Common myeloid progenitor, CD34-positive (primary cell): ENCODE measurements at regions not wholly inside any gene's neighbourhood (a gene's known extent, or its start where the extent isn't known, plus 50 kb on each side); places are given as distances from the start of the nearest gene placed in this dataset.

ENCODE experiments used
- CTCF ChIA-PET: fragments of 350-600 bp; sonication (Branson Sonifier 250); formaldehyde crosslinking; loops from one replicate; lab custom pipeline; 2021; ENCODE audit warnings: antibody characterized with exemption; lab: Charles Lee
- POLR2A ChIA-PET: fragments of 350-600 bp; sonication (Branson Sonifier 250); formaldehyde crosslinking; loops from one replicate; lab custom pipeline; 2021; ENCODE audit warnings: antibody characterized with exemption; lab: Charles Lee
- DNase-seq, 3 donors: peaks; one replicate each; pipeline versions ENCODE4 v3.0.0 to v3.0.0-alpha.2; 2013
- H3K27ac ChIP-seq, 2 experiments: 1 replicate in 1 of 2; 2 replicates in 1 of 2; pipeline ENCODE4 v1.7.0; 2013; ENCODE audit warnings: inconsistent platforms in 2 of 2, low read length in 2 of 2, mild to moderate bottlenecking in 2 of 2, low read depth in 1 of 2, moderate library complexity in 1 of 2; ENCODE audit not compliant: severe bottlenecking in 2 of 2, insufficient read depth in 1 of 2, poor library complexity in 1 of 2
- H3K27me3 ChIP-seq, 5 experiments: replicated peaks in 2 of 5; 1 replicate in 3 of 5; 2 replicates in 2 of 5; pipeline versions ENCODE4 v1.6.1 to v1.7.0; 2013; ENCODE audit warnings: low read length in 4 of 5, mild to moderate bottlenecking in 2 of 5, moderate library complexity in 2 of 5, inconsistent platforms in 1 of 5; ENCODE audit not compliant: insufficient read depth in 5 of 5, control insufficient read depth in 4 of 5
- H3K36me3 ChIP-seq, 4 experiments: 1 replicate in 2 of 4; 2 replicates in 2 of 4; pipeline versions ENCODE4 v1.6.1 to v1.7.0; 2013; ENCODE audit warnings: low read length in 3 of 4, control low read depth in 1 of 4, mild to moderate bottlenecking in 1 of 4; ENCODE audit not compliant: control insufficient read depth in 4 of 4, insufficient read depth in 4 of 4
- H3K4me1 ChIP-seq, 4 experiments: 1 replicate in 3 of 4; 2 replicates in 1 of 4; pipeline versions ENCODE4 v1.6.1 to v1.7.1; 2013; ENCODE audit warnings: low read length in 3 of 4, mild to moderate bottlenecking in 3 of 4, control low read depth in 1 of 4, inconsistent platforms in 1 of 4, moderate library complexity in 1 of 4; ENCODE audit not compliant: control insufficient read depth in 4 of 4, insufficient read depth in 4 of 4; ENCODE audit errors: control extremely low read depth in 1 of 4
- H3K4me3 ChIP-seq, 7 experiments: 1 replicate in 4 of 7; 2 replicates in 3 of 7; pipeline versions ENCODE4 v1.5.1 to v1.7.0; 2013; ENCODE audit warnings: mild to moderate bottlenecking in 7 of 7, low read length in 6 of 7, moderate library complexity in 6 of 7, inconsistent platforms in 2 of 7, low read depth in 2 of 7, control low read depth in 1 of 7; ENCODE audit not compliant: insufficient read depth in 4 of 7, control insufficient read depth in 1 of 7; ENCODE audit errors: extremely low read depth in 1 of 7
- H3K9me3 ChIP-seq, 5 experiments: 1 replicate in 4 of 5; 2 replicates in 1 of 5; pipeline versions ENCODE4 v1.6.1 to v1.7.1; 2013; ENCODE audit warnings: low read length in 4 of 5, mild to moderate bottlenecking in 2 of 5, inconsistent platforms in 1 of 5, low read depth in 1 of 5, moderate library complexity in 1 of 5; ENCODE audit not compliant: control insufficient read depth in 4 of 5, insufficient read depth in 2 of 5; ENCODE audit errors: control extremely low read depth in 1 of 5
- WGBS: methylation state at CpG from one replicate; pipeline ENCODE4 v1.1.5; 2013; ENCODE audit not compliant: insufficient coverage; 5-methylcytosine and 5-hydroxymethylcytosine counted together

GRCh38 chr3:40864915-40865314 lies 334.4 kb upstream of the CTNNB1 start:
- DNase-seq, result no peak

GRCh38 chr3:40867797-40868196 lies 331.5 kb upstream of the CTNNB1 start:
- 100% methylated on average over 3 of the region's 3 CpGs for WGBS
- CTCF ChIA-PET, result interaction anchor here (0.6 kb wide), 1 partner anchor 29 kb away, joined by 3 read pairs; no protein-coding TSS in a partner anchor

More at GRCh38 chr3:40864915-40865314, 334.4 kb upstream of the CTNNB1 start:
- Histone ChIP-seq H3K4me1 (no peaks in the 10 kb centered on the region), H3K9me3 (peaks cover 0 to 3% (median 0%) of the 10 kb centered on the region in 5 experiments), H3K27ac (no peak overlapping the region), H3K27me3 (no peaks in the 10 kb centered on the region), H3K4me3 (no peak overlapping the region), H3K36me3 (no peaks in the 10 kb centered on the region)
- ChIA-PET POLR2A (no interaction called here), CTCF (interaction anchor here (1.2 kb wide), 1 partner anchor 24 kb away, joined by 3 read pairs; no protein-coding TSS in a partner anchor)
- WGBS, result no CpG with 5 or more reads among the region's 1 CpG

GRCh38 chr3:40869013-40869412 lies 330.3 kb upstream of the CTNNB1 start:
- CTCF ChIA-PET, result no interaction called here
- POLR2A ChIA-PET, result interaction anchor here (0.6 kb wide), 1 partner anchor 595 kb away, joined by 3 read pairs; no protein-coding TSS in a partner anchor
- Histone ChIP-seq H3K27me3 (no peaks in the 10 kb centered on the region), H3K4me1 (no peaks in the 10 kb centered on the region), H3K4me3 (no peak overlapping the region), H3K27ac (no peak overlapping the region), H3K36me3 (no peaks in the 10 kb centered on the region), H3K9me3 (peaks cover 0 to 3% (median 0%) of the 10 kb centered on the region in 5 experiments)
- no peak for DNase-seq
- WGBS, result 95% methylated on average over 3 of the region's 4 CpGs

More at GRCh38 chr3:40867797-40868196, 331.5 kb upstream of the CTNNB1 start:
- Histone ChIP-seq H3K36me3 (no peaks in the 10 kb centered on the region), H3K27me3 (no peaks in the 10 kb centered on the region), H3K9me3 (peaks cover 0 to 3% (median 0%) of the 10 kb centered on the region in 5 experiments), H3K4me3 (no peak overlapping the region), H3K27ac (no peak overlapping the region), H3K4me1 (no peaks in the 10 kb centered on the region)
- POLR2A ChIA-PET, result no interaction called here
- DNase-seq, result no peak

GRCh38 chr3:40869939-40870338 lies 329.4 kb upstream of the CTNNB1 start:
- POLR2A ChIA-PET, result no interaction called here
- Histone ChIP-seq H3K27ac (no peak overlapping the region), H3K4me3 (no peak overlapping the region), H3K36me3 (no peaks in the 10 kb centered on the region), H3K27me3 (no peaks in the 10 kb centered on the region), H3K4me1 (no peaks in the 10 kb centered on the region), H3K9me3 (peaks cover 0 to 3% (median 0%) of the 10 kb centered on the region in 5 experiments)
- DNase-seq, result no peak
- 100% methylated on average over 1 of the region's 2 CpGs for WGBS
- CTCF ChIA-PET, result no interaction called here

- Histone ChIP-seq H3K27me3 (no peaks in the 10 kb centered on the region), H3K36me3 (no peaks in the 10 kb centered on the region), H3K27ac (no peak overlapping the region), H3K4me1 (no peaks in the 10 kb centered on the region), H3K9me3 (no peaks in the 10 kb centered on the region), H3K4me3 (no peak overlapping the region)
- ChIA-PET CTCF (no interaction called here), POLR2A (no interaction called here)
- WGBS, result 93% methylated on average over 4 of the region's 4 CpGs
- no peak for DNase-seq
Measured at GRCh38 chr3:40871394-40871793, 327.9 kb upstream of the CTNNB1 start.

GRCh38 chr3:40872258-40872920 lies 326.9 kb upstream of the CTNNB1 start:
- Histone ChIP-seq H3K4me1 (no peaks in the 10 kb centered on the region), H3K4me3 (no peak overlapping the region), H3K27ac (no peak overlapping the region), H3K27me3 (no peaks in the 10 kb centered on the region), H3K9me3 (no peaks in the 10 kb centered on the region), H3K36me3 (no peaks in the 10 kb centered on the region)
- no peak for DNase-seq
- WGBS, result 73% methylated on average over 4 of the region's 6 CpGs
- ChIA-PET CTCF (no interaction called here), POLR2A (no interaction called here)

- ChIA-PET POLR2A (no interaction called here), CTCF (no interaction called here)
Measured at GRCh38 chr3:40873476-40873875, 325.8 kb upstream of the CTNNB1 start.

More at GRCh38 chr3:40873476-40873875, 325.8 kb upstream of the CTNNB1 start:
- no peaks in the 10 kb centered on the region for H3K36me3 ChIP-seq
- WGBS, result 100% methylated on average over 2 of the region's 2 CpGs
- DNase-seq, result no peak
- H3K27ac ChIP-seq, result no peak overlapping the region
- H3K9me3 ChIP-seq, result no peaks in the 10 kb centered on the region
- H3K4me3 ChIP-seq, result no peak overlapping the region
- no peaks in the 10 kb centered on the region for H3K4me1 ChIP-seq
- H3K27me3 ChIP-seq, result no peaks in the 10 kb centered on the region
